Upper lobe of left lung (tissue), 6 donors: ENCODE measurements at regions not wholly inside any gene's neighbourhood (a gene's known extent, or its start where the extent isn't known, plus 50 kb on each side); places are given as distances from the start of the nearest gene placed in this dataset.
A peak's percentile ranks its signal among the peaks of the same experiment; 100 is the strongest.

Experiments used
- ATAC-seq, 2 donors: fragments of 200-7000 bp; cut with Tn5 transposase; one replicate each; pipeline ENCODE4 v1.9.1; 2022; ENCODE audit warnings: mild to moderate bottlenecking in 2 of 2, moderate library complexity in 2 of 2; ENCODE audit not compliant: low FRiP score in 2 of 2
- DNase-seq, 2 donors: peaks; one replicate each; pipeline ENCODE4 v3.0.0-alpha.2; 2019 to 2020
- H3K27ac ChIP-seq, 4 donors: fragments of 200-600 bp; sonication (generic); one replicate each; pipeline ENCODE4 v1.5.1; 2016 to 2019
- H3K27me3 ChIP-seq, 4 donors: fragments of 200-600 bp; sonication (generic); one replicate each; pipeline ENCODE4 v1.5.1; 2017 to 2019
- H3K36me3 ChIP-seq, 4 donors: fragments of 200-600 bp; sonication (generic); one replicate each; pipeline ENCODE4 v1.5.1; 2016 to 2019
- H3K4me1 ChIP-seq, 4 donors: fragments of 200-600 bp; sonication (generic); one replicate each; pipeline ENCODE4 v1.5.1; 2018 to 2019
- H3K4me3 ChIP-seq, 4 donors: fragments of 200-600 bp; sonication (generic); one replicate each; pipeline ENCODE4 v1.5.1; 2017 to 2019; ENCODE audit warnings: mild to moderate bottlenecking in 2 of 4, moderate library complexity in 1 of 4
- H3K9me3 ChIP-seq, 4 donors: fragments of 200-600 bp; sonication (generic); one replicate each; pipeline ENCODE4 v1.5.1; 2018 to 2019
- EP300 ChIP-seq, 4 donors: sonication (generic); formaldehyde crosslinking; IDR thresholded peaks; one replicate each; pipeline ENCODE4 v1.5.1; 2017; ENCODE audit warnings: antibody characterized with exemption in 4 of 4, control low read depth in 2 of 4
- POLR2A ChIP-seq, 4 donors: fragments of 450-650 bp; IDR thresholded peaks; one replicate each; pipeline ENCODE4 v1.5.1; 2016 to 2017; ENCODE audit warnings: antibody characterized with exemption in 4 of 4, mild to moderate bottlenecking in 2 of 4
- POLR2AphosphoS5 ChIP-seq, 2 donors: sonication (generic); formaldehyde crosslinking; IDR thresholded peaks; one replicate each; pipeline ENCODE4 v1.5.1; 2017; ENCODE audit warnings: antibody characterized with exemption in 2 of 2
- WGBS, 2 donors: methylation state at CpG; one replicate each; pipeline ENCODE4 v1.1.5; 2017 to 2018; 5-methylcytosine and 5-hydroxymethylcytosine counted together
- TF ChIP-seq, protein P1 (sequence below), 6 experiments: fragments of 450-650 bp in 4 of 6; fragments of 200-600 bp in 2 of 6; sonication (generic) in 2 of 6; IDR thresholded peaks; one replicate each; pipeline ENCODE4 v1.5.1; 2016 to 2019; ENCODE audit warnings: antibody characterized with exemption in 6 of 6
- donor health status: DM: no; HTN: no; CAD: no; lungs with moderate emphysema.
- donor health status: DM: no; HTN: yes; CAD: no; lungs with severe emphysema.

DNA sequence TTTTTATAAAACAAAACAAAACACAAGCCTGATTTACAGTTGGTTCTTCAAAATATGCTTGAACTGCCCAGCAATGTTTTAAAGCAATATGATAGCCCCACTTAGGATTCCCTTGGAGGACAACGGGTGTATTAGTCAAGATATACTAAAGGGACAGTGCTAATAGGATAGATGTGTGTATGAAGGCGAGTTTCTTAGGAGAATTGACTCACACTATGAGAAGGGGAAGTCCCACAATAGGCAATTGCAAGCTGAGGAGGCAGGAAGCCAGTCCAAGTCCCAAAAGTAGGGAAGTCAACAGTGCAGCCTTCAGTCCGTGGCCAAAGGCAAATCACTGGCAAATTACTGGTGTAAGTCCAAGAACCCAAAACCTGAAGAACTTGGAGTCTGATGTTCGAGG, 167.9 kb downstream of the CBLN2 start:
- H3K4me1 ChIP-seq, result no peaks in the 10 kb centered on the region
- TF ChIP-seq, protein P1, sequence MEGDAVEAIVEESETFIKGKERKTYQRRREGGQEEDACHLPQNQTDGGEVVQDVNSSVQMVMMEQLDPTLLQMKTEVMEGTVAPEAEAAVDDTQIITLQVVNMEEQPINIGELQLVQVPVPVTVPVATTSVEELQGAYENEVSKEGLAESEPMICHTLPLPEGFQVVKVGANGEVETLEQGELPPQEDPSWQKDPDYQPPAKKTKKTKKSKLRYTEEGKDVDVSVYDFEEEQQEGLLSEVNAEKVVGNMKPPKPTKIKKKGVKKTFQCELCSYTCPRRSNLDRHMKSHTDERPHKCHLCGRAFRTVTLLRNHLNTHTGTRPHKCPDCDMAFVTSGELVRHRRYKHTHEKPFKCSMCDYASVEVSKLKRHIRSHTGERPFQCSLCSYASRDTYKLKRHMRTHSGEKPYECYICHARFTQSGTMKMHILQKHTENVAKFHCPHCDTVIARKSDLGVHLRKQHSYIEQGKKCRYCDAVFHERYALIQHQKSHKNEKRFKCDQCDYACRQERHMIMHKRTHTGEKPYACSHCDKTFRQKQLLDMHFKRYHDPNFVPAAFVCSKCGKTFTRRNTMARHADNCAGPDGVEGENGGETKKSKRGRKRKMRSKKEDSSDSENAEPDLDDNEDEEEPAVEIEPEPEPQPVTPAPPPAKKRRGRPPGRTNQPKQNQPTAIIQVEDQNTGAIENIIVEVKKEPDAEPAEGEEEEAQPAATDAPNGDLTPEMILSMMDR (IDR thresholded peaks at IDR 0.05), result no peak
- TF ChIP-seq POLR2AphosphoS5 (IDR thresholded peaks at IDR 0.05) (no peak), POLR2A (IDR thresholded peaks at IDR 0.05) (no peak), EP300 (IDR thresholded peaks at IDR 0.05) (no peak)
- no peak overlapping the region for H3K27ac ChIP-seq
- ATAC-seq (no peak), DNase-seq (no peak)
- no peaks in the 10 kb centered on the region for H3K9me3 ChIP-seq
- no peak overlapping the region for H3K4me3 ChIP-seq
- 53 to 60% methylated on average over 4 of the region's 4 CpGs for WGBS, 2 donors
- no peaks in the 10 kb centered on the region for H3K27me3 ChIP-seq
- H3K36me3 ChIP-seq, result no peaks in the 10 kb centered on the region

DNA sequence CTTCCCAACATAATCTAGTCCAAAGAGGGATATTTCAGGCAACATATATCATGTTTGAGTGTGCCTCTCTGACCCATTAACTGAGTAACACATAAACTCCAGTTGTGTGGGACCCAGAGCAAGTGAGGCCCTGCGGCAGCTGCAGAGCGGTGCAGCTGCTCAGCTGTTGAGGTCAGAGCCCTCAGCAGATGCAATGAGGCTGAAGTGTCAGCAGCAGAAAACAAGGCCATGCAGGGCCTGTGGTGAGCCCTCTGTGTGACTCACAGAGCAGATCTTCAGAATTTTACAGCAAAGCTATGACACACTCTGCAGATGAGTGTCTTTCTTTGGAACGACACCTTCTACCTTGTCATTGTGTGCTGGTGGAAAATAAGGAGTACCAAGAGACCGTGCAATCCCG, 168.5 kb downstream of the CBLN2 start:
- no peak overlapping the region for H3K27ac ChIP-seq
- peaks cover 0 to 2% (median 0%) of the 10 kb centered on the region in 4 donors for H3K9me3 ChIP-seq
- H3K4me1 ChIP-seq, result no peaks in the 10 kb centered on the region
- no peaks in the 10 kb centered on the region for H3K27me3 ChIP-seq
- WGBS, 2 donors, result 90 to 91% methylated on average over 5 of the region's 5 CpGs
- no peak overlapping the region for H3K4me3 ChIP-seq
- TF ChIP-seq POLR2AphosphoS5 (IDR thresholded peaks at IDR 0.05) (no peak), EP300 (IDR thresholded peaks at IDR 0.05) (no peak), POLR2A (IDR thresholded peaks at IDR 0.05) (no peak)
- TF ChIP-seq, protein P1 (IDR thresholded peaks at IDR 0.05), result no peak
- ATAC-seq, result no peak
- peak in 1 of 2 donors; percentile 5 for DNase-seq
- H3K36me3 ChIP-seq, result no peaks in the 10 kb centered on the region

- H3K4me3 ChIP-seq, result no peak overlapping the region
- H3K36me3 ChIP-seq, result no peaks in the 10 kb centered on the region
- H3K9me3 ChIP-seq, result peaks cover 0 to 7% (median 0%) of the 10 kb centered on the region in 4 donors
- DNase-seq (no peak), ATAC-seq (no peak)
- no peaks in the 10 kb centered on the region for H3K4me1 ChIP-seq
- TF ChIP-seq POLR2AphosphoS5 (IDR thresholded peaks at IDR 0.05), result no peak
- no peak for TF ChIP-seq EP300 (IDR thresholded peaks at IDR 0.05)
- TF ChIP-seq POLR2A (IDR thresholded peaks at IDR 0.05), result no peak
- TF ChIP-seq, protein P1 (IDR thresholded peaks at IDR 0.05), result no peak
- no peaks in the 10 kb centered on the region for H3K27me3 ChIP-seq
- H3K27ac ChIP-seq, result no peak overlapping the region
Measured at GRCh38 chr18:72372076-72372475, 172.1 kb downstream of the CBLN2 start.

- Histone ChIP-seq H3K27me3 (no peaks in the 10 kb centered on the region), H3K4me1 (no peaks in the 10 kb centered on the region), H3K4me3 (no peak overlapping the region), H3K36me3 (no peaks in the 10 kb centered on the region), H3K27ac (no peak overlapping the region), H3K9me3 (peaks cover 0 to 7% (median 0%) of the 10 kb centered on the region in 4 donors)
- no peak for ATAC-seq
- DNase-seq, result no peak
- 52 to 74% methylated on average over 1 of the region's 1 CpG for WGBS, 2 donors
- TF ChIP-seq POLR2A (IDR thresholded peaks at IDR 0.05), result no peak
Measured at GRCh38 chr18:72368308-72368707, 175.8 kb downstream of the CBLN2 start.

- ATAC-seq (no peak), DNase-seq (no peak)
- Histone ChIP-seq H3K27ac (no peak overlapping the region), H3K36me3 (no peaks in the 10 kb centered on the region), H3K9me3 (no peaks in the 10 kb centered on the region), H3K27me3 (no peaks in the 10 kb centered on the region), H3K4me3 (no peak overlapping the region), H3K4me1 (no peaks in the 10 kb centered on the region)
- 63 to 67% methylated on average over 4 of the region's 4 CpGs for WGBS, 2 donors
- TF ChIP-seq POLR2A (IDR thresholded peaks at IDR 0.05) (no peak), EP300 (IDR thresholded peaks at IDR 0.05) (no peak), POLR2AphosphoS5 (IDR thresholded peaks at IDR 0.05) (no peak)
- TF ChIP-seq, protein P1 (IDR thresholded peaks at IDR 0.05), result no peak
Measured at GRCh38 chr18:72360634-72361033, 183.5 kb downstream of the CBLN2 start.
